ENCODE measurements at regions not wholly inside any gene's neighbourhood (a gene's known extent, or its start where the extent isn't known, plus 50 kb on each side); places are given as distances from the start of the nearest gene placed in this dataset.

- TF ChIP-seq, protein P1, sequence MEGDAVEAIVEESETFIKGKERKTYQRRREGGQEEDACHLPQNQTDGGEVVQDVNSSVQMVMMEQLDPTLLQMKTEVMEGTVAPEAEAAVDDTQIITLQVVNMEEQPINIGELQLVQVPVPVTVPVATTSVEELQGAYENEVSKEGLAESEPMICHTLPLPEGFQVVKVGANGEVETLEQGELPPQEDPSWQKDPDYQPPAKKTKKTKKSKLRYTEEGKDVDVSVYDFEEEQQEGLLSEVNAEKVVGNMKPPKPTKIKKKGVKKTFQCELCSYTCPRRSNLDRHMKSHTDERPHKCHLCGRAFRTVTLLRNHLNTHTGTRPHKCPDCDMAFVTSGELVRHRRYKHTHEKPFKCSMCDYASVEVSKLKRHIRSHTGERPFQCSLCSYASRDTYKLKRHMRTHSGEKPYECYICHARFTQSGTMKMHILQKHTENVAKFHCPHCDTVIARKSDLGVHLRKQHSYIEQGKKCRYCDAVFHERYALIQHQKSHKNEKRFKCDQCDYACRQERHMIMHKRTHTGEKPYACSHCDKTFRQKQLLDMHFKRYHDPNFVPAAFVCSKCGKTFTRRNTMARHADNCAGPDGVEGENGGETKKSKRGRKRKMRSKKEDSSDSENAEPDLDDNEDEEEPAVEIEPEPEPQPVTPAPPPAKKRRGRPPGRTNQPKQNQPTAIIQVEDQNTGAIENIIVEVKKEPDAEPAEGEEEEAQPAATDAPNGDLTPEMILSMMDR (IDR thresholded peaks at IDR 0.05) = no peak
- no peak for TF ChIP-seq POLR2A (IDR thresholded peaks at IDR 0.05)
Observed at GRCh38 chr7:42702647-42703046, 209.2 kb downstream of the C7orf25 start.

Measured in heart left ventricle (tissue), 13 donors.